ENCODE measurements at regions not wholly inside any gene's neighbourhood (a gene's known extent, or its start where the extent isn't known, plus 50 kb on each side); places are given as distances from the start of the nearest gene placed in this dataset.
A peak's percentile ranks its signal among the peaks of the same experiment; 100 is the strongest.

DNA sequence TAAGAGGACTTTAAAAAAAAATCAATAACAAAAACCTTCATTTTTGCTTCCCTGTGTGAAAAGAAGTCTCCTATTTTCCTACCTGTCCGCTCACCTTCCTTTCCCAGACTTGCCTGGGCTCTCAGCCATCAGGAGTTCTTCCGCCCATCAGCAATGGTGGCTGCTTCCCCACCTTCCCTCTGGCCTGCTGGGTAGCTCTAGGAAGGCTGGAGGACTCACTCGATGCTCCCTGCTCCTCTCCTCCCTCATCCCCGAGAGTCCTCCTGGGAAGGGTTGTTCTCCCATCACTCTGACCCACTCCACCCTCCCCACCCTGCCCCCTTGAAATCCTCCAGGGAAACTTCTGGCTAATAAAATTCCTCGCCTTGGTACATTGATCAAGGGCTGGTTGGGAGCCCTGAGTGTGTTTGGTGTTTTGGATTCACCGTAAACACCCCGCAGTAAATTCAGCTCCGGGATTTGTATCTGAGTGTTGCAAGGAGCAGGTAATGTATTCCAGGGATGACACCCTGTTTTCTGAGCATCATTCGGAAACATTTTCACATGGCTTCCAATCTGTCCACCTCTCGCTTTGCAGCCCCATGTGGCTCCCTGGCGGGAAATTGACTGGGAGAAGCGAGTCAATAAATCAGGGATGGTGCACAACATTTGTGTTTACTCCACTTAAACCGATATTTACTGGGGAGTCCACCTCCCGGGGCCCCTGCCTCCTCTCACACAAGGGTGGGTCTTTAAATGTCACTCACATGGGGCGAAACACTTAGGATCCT, 126.4 kb upstream of the SDK1 start:
- Histone ChIP-seq H3K79me2 (ENCODE audit: control insufficient read depth, insufficient read depth, low read length) (no peaks in the 10 kb centered on the region), H2BK120ac (ENCODE audit: low read depth, low read length) (no peak overlapping the region), H3K4me1 (ENCODE audit: control insufficient read depth, low read depth, low read length) (no peaks in the 10 kb centered on the region), H2BK15ac (replicated peaks; ENCODE audit: low read depth) (no peak overlapping the region), H2BK5ac (ENCODE audit: low read length) (no peak overlapping the region), H3K27ac (ENCODE audit: low read depth, low read length) (no peak overlapping the region), H3K4me2 (ENCODE audit: low read length) (no peak overlapping the region), H3K9ac (ENCODE audit: low read length) (no peak overlapping the region), H4K8ac (ENCODE audit: low read depth, low read length) (no peak overlapping the region), H3K23ac (ENCODE audit: low read length) (no peak overlapping the region), H3K27me3 (ENCODE audit: insufficient read depth, low read length, poor library complexity) (no peaks in the 10 kb centered on the region), H3K18ac (ENCODE audit: low read length) (no peak overlapping the region), H3K79me1 (ENCODE audit: low read length) (no peaks in the 10 kb centered on the region), H3K4me3 (ENCODE audit: low read length) (no peak overlapping the region), H3K56ac (ENCODE audit: low read length) (no peak overlapping the region), H2AK5ac (ENCODE audit: low read length) (no peak overlapping the region), H3K4ac (ENCODE audit: low read depth, low read length) (no peak overlapping the region), H4K5ac (ENCODE audit: low read length) (no peak overlapping the region), H3K36me3 (ENCODE audit: control insufficient read depth, insufficient read depth, low read length) (no peaks in the 10 kb centered on the region)
- DNase-seq: peak; percentile 12
- WGBS (ENCODE audit: extremely low coverage, insufficient coverage, low lambda C conversion rate): no CpG with 5 or more reads among the region's 15 CpGs

- Histone ChIP-seq H3K4me1 (ENCODE audit: control insufficient read depth, low read depth, low read length) (no peaks in the 10 kb centered on the region), H3K79me1 (ENCODE audit: low read length) (no peaks in the 10 kb centered on the region), H3K79me2 (ENCODE audit: control insufficient read depth, insufficient read depth, low read length) (no peaks in the 10 kb centered on the region), H3K36me3 (ENCODE audit: control insufficient read depth, insufficient read depth, low read length) (no peaks in the 10 kb centered on the region), H3K4ac (ENCODE audit: low read depth, low read length) (no peak overlapping the region), H4K8ac (ENCODE audit: low read depth, low read length) (peak overlapping the region; percentile 42), H3K56ac (ENCODE audit: low read length) (no peak overlapping the region), H3K27me3 (ENCODE audit: insufficient read depth, low read length, poor library complexity) (no peaks in the 10 kb centered on the region), H3K27ac (ENCODE audit: low read depth, low read length) (no peak overlapping the region), H3K18ac (ENCODE audit: low read length) (no peak overlapping the region), H2BK120ac (ENCODE audit: low read depth, low read length) (no peak overlapping the region), H2AK5ac (ENCODE audit: low read length) (no peak overlapping the region), H3K9ac (ENCODE audit: low read length) (no peak overlapping the region), H4K5ac (ENCODE audit: low read length) (no peak overlapping the region), H3K4me3 (ENCODE audit: low read length) (no peak overlapping the region), H2BK15ac (replicated peaks; ENCODE audit: low read depth) (no peak overlapping the region), H2BK5ac (ENCODE audit: low read length) (no peak overlapping the region), H3K4me2 (ENCODE audit: low read length) (no peak overlapping the region), H3K23ac (ENCODE audit: low read length) (no peak overlapping the region)
- DNase-seq: no peak
- WGBS (ENCODE audit: extremely low coverage, insufficient coverage, low lambda C conversion rate): no CpG with 5 or more reads among the region's 9 CpGs
These were observed 125.7 kb upstream of the SDK1 start for GRCh38 chr7:3175285-3175902.

- H3K79me2 ChIP-seq (ENCODE audit: control insufficient read depth, insufficient read depth, low read length): no peaks in the 10 kb centered on the region
- no peak overlapping the region for H2AK5ac ChIP-seq (ENCODE audit: low read length)
- no peak overlapping the region for H3K4me3 ChIP-seq (ENCODE audit: low read length)
- no peak overlapping the region for H2BK5ac ChIP-seq (ENCODE audit: low read length)
- H2BK15ac ChIP-seq (replicated peaks; ENCODE audit: low read depth): no peak overlapping the region
- no peak overlapping the region for H3K23ac ChIP-seq (ENCODE audit: low read length)
- WGBS (ENCODE audit: extremely low coverage, insufficient coverage, low lambda C conversion rate): no CpG with 5 or more reads among the region's 10 CpGs
- no peak overlapping the region for H3K27ac ChIP-seq (ENCODE audit: low read depth, low read length)
- H3K27me3 ChIP-seq (ENCODE audit: insufficient read depth, low read length, poor library complexity): no peaks in the 10 kb centered on the region
- peak; percentile 61 for DNase-seq
- no peaks in the 10 kb centered on the region for H3K79me1 ChIP-seq (ENCODE audit: low read length)
- H3K56ac ChIP-seq (ENCODE audit: low read length): peak overlapping the region; percentile 1
- H3K4me2 ChIP-seq (ENCODE audit: low read length): no peak overlapping the region
- H3K36me3 ChIP-seq (ENCODE audit: control insufficient read depth, insufficient read depth, low read length): no peaks in the 10 kb centered on the region
- H3K18ac ChIP-seq (ENCODE audit: low read length): no peak overlapping the region
- H3K4me1 ChIP-seq (ENCODE audit: control insufficient read depth, low read depth, low read length): no peaks in the 10 kb centered on the region
- H2BK120ac ChIP-seq (ENCODE audit: low read depth, low read length): no peak overlapping the region
- no peak overlapping the region for H3K9ac ChIP-seq (ENCODE audit: low read length)
- no peak overlapping the region for H3K4ac ChIP-seq (ENCODE audit: low read depth, low read length)
- no peak overlapping the region for H4K5ac ChIP-seq (ENCODE audit: low read length)
- no peak overlapping the region for H4K8ac ChIP-seq (ENCODE audit: low read depth, low read length)
These were observed 124.7 kb upstream of the SDK1 start for GRCh38 chr7:3176112-3177000.

GRCh38 chr7:3177271-3177670, 123.8 kb upstream of the SDK1 start:
- Histone ChIP-seq H2AK5ac (ENCODE audit: low read length) (no peak overlapping the region), H3K4ac (ENCODE audit: low read depth, low read length) (no peak overlapping the region), H2BK15ac (replicated peaks; ENCODE audit: low read depth) (no peak overlapping the region), H3K18ac (ENCODE audit: low read length) (no peak overlapping the region), H3K23ac (ENCODE audit: low read length) (no peak overlapping the region), H3K56ac (ENCODE audit: low read length) (no peak overlapping the region), H3K36me3 (ENCODE audit: control insufficient read depth, insufficient read depth, low read length) (no peaks in the 10 kb centered on the region), H3K79me1 (ENCODE audit: low read length) (no peaks in the 10 kb centered on the region), H3K4me3 (ENCODE audit: low read length) (no peak overlapping the region), H3K27me3 (ENCODE audit: insufficient read depth, low read length, poor library complexity) (no peaks in the 10 kb centered on the region), H3K9ac (ENCODE audit: low read length) (no peak overlapping the region), H3K27ac (ENCODE audit: low read depth, low read length) (no peak overlapping the region), H3K4me2 (ENCODE audit: low read length) (no peak overlapping the region), H2BK120ac (ENCODE audit: low read depth, low read length) (no peak overlapping the region), H2BK5ac (ENCODE audit: low read length) (no peak overlapping the region), H3K4me1 (ENCODE audit: control insufficient read depth, low read depth, low read length) (no peaks in the 10 kb centered on the region), H3K79me2 (ENCODE audit: control insufficient read depth, insufficient read depth, low read length) (no peaks in the 10 kb centered on the region), H4K8ac (ENCODE audit: low read depth, low read length) (no peak overlapping the region), H4K5ac (ENCODE audit: low read length) (no peak overlapping the region)
- no CpG with 5 or more reads among the region's 2 CpGs for WGBS (ENCODE audit: extremely low coverage, insufficient coverage, low lambda C conversion rate)
- no peak for DNase-seq

- no peak for DNase-seq
These were observed 121.6 kb upstream of the SDK1 start for GRCh38 chr7:3179456-3179855.

More at GRCh38 chr7:3179456-3179855, 121.6 kb upstream of the SDK1 start:
- no peak overlapping the region for H3K23ac ChIP-seq (ENCODE audit: low read length)
- no peaks in the 10 kb centered on the region for H3K79me2 ChIP-seq (ENCODE audit: control insufficient read depth, insufficient read depth, low read length)
- no peak overlapping the region for H2AK5ac ChIP-seq (ENCODE audit: low read length)
- no peak overlapping the region for H2BK120ac ChIP-seq (ENCODE audit: low read depth, low read length)
- no peaks in the 10 kb centered on the region for H3K36me3 ChIP-seq (ENCODE audit: control insufficient read depth, insufficient read depth, low read length)
- no peaks in the 10 kb centered on the region for H3K4me1 ChIP-seq (ENCODE audit: control insufficient read depth, low read depth, low read length)
- H3K4me2 ChIP-seq (ENCODE audit: low read length): no peak overlapping the region
- no peak overlapping the region for H3K18ac ChIP-seq (ENCODE audit: low read length)
- no peak overlapping the region for H2BK5ac ChIP-seq (ENCODE audit: low read length)
- H3K79me1 ChIP-seq (ENCODE audit: low read length): no peaks in the 10 kb centered on the region
- no peaks in the 10 kb centered on the region for H3K27me3 ChIP-seq (ENCODE audit: insufficient read depth, low read length, poor library complexity)
- no peak overlapping the region for H4K8ac ChIP-seq (ENCODE audit: low read depth, low read length)
- H3K4me3 ChIP-seq (ENCODE audit: low read length): no peak overlapping the region
- H3K27ac ChIP-seq (ENCODE audit: low read depth, low read length): no peak overlapping the region
- no peak overlapping the region for H3K56ac ChIP-seq (ENCODE audit: low read length)
- H3K9ac ChIP-seq (ENCODE audit: low read length): no peak overlapping the region
- H3K4ac ChIP-seq (ENCODE audit: low read depth, low read length): no peak overlapping the region
- WGBS (ENCODE audit: extremely low coverage, insufficient coverage, low lambda C conversion rate): no CpG with 5 or more reads among the region's 8 CpGs
- no peak overlapping the region for H4K5ac ChIP-seq (ENCODE audit: low read length)
- H2BK15ac ChIP-seq (replicated peaks; ENCODE audit: low read depth): no peak overlapping the region
